Ovary (tissue), 3 donors: ENCODE measurements at regions not wholly inside any gene's neighbourhood (a gene's known extent, or its start where the extent isn't known, plus 50 kb on each side); places are given as distances from the start of the nearest gene placed in this dataset.

Experiments used
- CTCF ChIP-seq, 3 donors: fragments of 450-650 bp in 2 of 3; fragments of 200-600 bp in 1 of 3; IDR thresholded peaks; one replicate each; pipeline versions ENCODE4 v1.5.1 to v1.8.0; 2016 to 2022; ENCODE audit warnings: antibody characterized with exemption in 3 of 3, mild to moderate bottlenecking in 1 of 3
- EP300 ChIP-seq: sonication (generic); formaldehyde crosslinking; IDR thresholded peaks from one replicate; pipeline ENCODE4 v1.6.1; 2017; ENCODE audit warnings: antibody characterized with exemption
- donor health status: DM: no; HTN: no; CAD: no.

GRCh38 chr12:89829434-89829975 lies 120.9 kb upstream of the ATP2B1 start:
- TF ChIP-seq CTCF (IDR thresholded peaks at IDR 0.05), result no peak
- TF ChIP-seq EP300, result no peak
